Hepatocyte (in vitro differentiated cells): ENCODE measurements at regions not wholly inside any gene's neighbourhood (a gene's known extent, or its start where the extent isn't known, plus 50 kb on each side); places are given as distances from the start of the nearest gene placed in this dataset.

Experiments used
- DNase-seq: peaks from one replicate; pipeline ENCODE4 v3.0.0-alpha.2; 2016; ENCODE audit warnings: low spot score
- H2AFZ ChIP-seq: fragments of 200-600 bp; sonication (generic); 2 replicates; pipeline ENCODE4 v1.6.0; 2016; ENCODE audit warnings: antibody characterized with exemption, mild to moderate bottlenecking
- H3K27ac ChIP-seq: fragments of 200-600 bp; sonication (generic); 2 replicates; pipeline ENCODE4 v1.5.1; 2016; ENCODE audit warnings: mild to moderate bottlenecking
- H3K27me3 ChIP-seq: fragments of 200-600 bp; sonication (generic); 2 replicates; pipeline ENCODE4 v1.6.1; 2016
- H3K36me3 ChIP-seq: fragments of 200-600 bp; sonication (generic); replicated peaks from 2 replicates; pipeline ENCODE4 v1.5.1; 2016; ENCODE audit warnings: low read depth; ENCODE audit not compliant: insufficient read depth
- H3K4me1 ChIP-seq: fragments of 200-600 bp; sonication (generic); 2 replicates; pipeline ENCODE4 v1.5.1; 2016; ENCODE audit warnings: mild to moderate bottlenecking, moderate library complexity; ENCODE audit not compliant: insufficient read depth
- H3K4me2 ChIP-seq: fragments of 200-600 bp; sonication (generic); 2 replicates; pipeline ENCODE4 v1.6.0; 2016
- H3K4me3 ChIP-seq: fragments of 200-600 bp; sonication (generic); 2 replicates; pipeline ENCODE4 v1.5.1; 2016; ENCODE audit warnings: mild to moderate bottlenecking
- H3K79me2 ChIP-seq: fragments of 200-600 bp; sonication (generic); 2 replicates; pipeline ENCODE4 v1.6.0; 2017; ENCODE audit warnings: mild to moderate bottlenecking
- H3K9me2 ChIP-seq: fragments of 200-600 bp; sonication (generic); replicated peaks from 2 replicates; pipeline ENCODE4 v1.6.0; 2017; ENCODE audit warnings: mild to moderate bottlenecking; ENCODE audit not compliant: insufficient read depth
- H3K9me3 ChIP-seq: fragments of 200-600 bp; sonication (generic); 2 replicates; pipeline ENCODE4 v1.5.1; 2016; ENCODE audit warnings: low read depth, mild to moderate bottlenecking
- H4K20me1 ChIP-seq: fragments of 200-600 bp; sonication (generic); 2 replicates; pipeline ENCODE4 v1.6.0; 2016; ENCODE audit warnings: mild to moderate bottlenecking; ENCODE audit not compliant: insufficient read depth, poor library complexity, severe bottlenecking
- EZH2 ChIP-seq: fragments of 200-600 bp; sonication (generic); IDR thresholded peaks from 2 replicates; pipeline ENCODE4 v1.6.1; 2016; ENCODE audit warnings: antibody characterized with exemption, mild to moderate bottlenecking, borderline replicate concordance
- EZH2phosphoT487 ChIP-seq: fragments of 200-600 bp; sonication (generic); IDR thresholded peaks from one replicate; pipeline ENCODE4 v1.6.1; 2018; ENCODE audit warnings: antibody characterized with exemption, mild to moderate bottlenecking, low read depth, moderate library complexity; ENCODE audit not compliant: unreplicated experiment, severe bottlenecking
- WGBS: methylation state at CpG from one replicate; pipeline ENCODE4 v1.1.6; 2016; ENCODE audit warnings: low lambda C conversion rate; ENCODE audit errors: missing lambda C conversion rate; 5-methylcytosine and 5-hydroxymethylcytosine counted together
- TF ChIP-seq, protein P1 (sequence below): fragments of 200-600 bp; sonication (generic); IDR thresholded peaks from 2 replicates; pipeline ENCODE4 v1.5.1; 2016; ENCODE audit warnings: antibody characterized with exemption, mild to moderate bottlenecking; ENCODE audit not compliant: poor library complexity

DNA sequence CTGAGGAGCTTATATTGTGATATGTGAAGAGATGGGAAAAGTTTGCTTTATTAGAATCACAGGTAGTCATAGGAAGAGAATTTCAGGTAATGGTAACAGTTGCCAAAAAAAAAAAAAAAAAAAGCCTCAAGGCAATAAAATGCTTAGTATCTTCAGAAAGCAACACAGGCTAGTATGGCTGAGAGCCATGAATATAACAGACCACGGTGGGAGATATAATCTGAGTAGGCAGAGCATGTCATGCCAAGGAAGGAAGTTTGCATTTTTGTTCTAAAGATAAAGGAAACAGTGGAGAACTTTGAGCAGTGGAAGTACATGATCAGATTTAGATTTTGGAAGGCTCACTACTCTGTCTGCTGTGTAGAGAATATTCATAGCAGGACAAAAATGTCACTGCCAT, 211.4 kb downstream of the ETS1 start:
- H4K20me1 ChIP-seq: no peaks in the 10 kb centered on the region
- H3K4me3 ChIP-seq: no peak overlapping the region
- H3K79me2 ChIP-seq: no peaks in the 10 kb centered on the region
- DNase-seq: no peak
- H3K27me3 ChIP-seq: no peaks in the 10 kb centered on the region
- TF ChIP-seq EZH2phosphoT487: no peak
- H3K9me3 ChIP-seq: no peaks in the 10 kb centered on the region
- no peaks in the 10 kb centered on the region for H3K9me2 ChIP-seq
- H3K4me1 ChIP-seq: no peaks in the 10 kb centered on the region
- H2AFZ ChIP-seq: no peak overlapping the region
- WGBS: 38% methylated on average over 1 of the region's 1 CpG
- no peak overlapping the region for H3K27ac ChIP-seq
- H3K4me2 ChIP-seq: no peak overlapping the region
- H3K36me3 ChIP-seq: no peaks in the 10 kb centered on the region

DNA sequence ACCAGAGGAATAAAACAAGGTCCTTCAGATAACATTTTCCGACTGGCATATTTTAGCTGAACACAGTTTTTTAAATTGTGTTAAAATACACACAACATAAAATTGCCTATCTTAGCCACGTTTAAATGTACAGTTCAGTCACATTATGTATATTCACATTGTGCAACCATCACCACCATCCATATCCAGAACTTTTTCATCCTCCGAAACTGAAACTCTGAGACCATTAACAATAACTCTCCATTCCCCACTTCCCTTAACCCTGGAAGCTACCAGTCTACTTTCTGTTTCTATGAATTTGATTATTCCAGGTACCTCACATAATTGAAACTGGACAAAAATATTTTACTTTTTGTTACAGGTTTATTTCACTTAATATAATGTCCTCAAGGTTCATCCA, 213.3 kb downstream of the ETS1 start:
- Histone ChIP-seq H3K4me3 (no peak overlapping the region), H3K9me2 (no peaks in the 10 kb centered on the region), H4K20me1 (no peaks in the 10 kb centered on the region), H3K4me2 (no peak overlapping the region), H3K27me3 (no peaks in the 10 kb centered on the region), H3K9me3 (no peaks in the 10 kb centered on the region), H3K27ac (no peak overlapping the region), H3K79me2 (no peaks in the 10 kb centered on the region), H3K36me3 (no peaks in the 10 kb centered on the region), H2AFZ (no peak overlapping the region), H3K4me1 (no peaks in the 10 kb centered on the region)
- TF ChIP-seq EZH2phosphoT487: no peak
- TF ChIP-seq EZH2: no peak
- TF ChIP-seq, protein P1, sequence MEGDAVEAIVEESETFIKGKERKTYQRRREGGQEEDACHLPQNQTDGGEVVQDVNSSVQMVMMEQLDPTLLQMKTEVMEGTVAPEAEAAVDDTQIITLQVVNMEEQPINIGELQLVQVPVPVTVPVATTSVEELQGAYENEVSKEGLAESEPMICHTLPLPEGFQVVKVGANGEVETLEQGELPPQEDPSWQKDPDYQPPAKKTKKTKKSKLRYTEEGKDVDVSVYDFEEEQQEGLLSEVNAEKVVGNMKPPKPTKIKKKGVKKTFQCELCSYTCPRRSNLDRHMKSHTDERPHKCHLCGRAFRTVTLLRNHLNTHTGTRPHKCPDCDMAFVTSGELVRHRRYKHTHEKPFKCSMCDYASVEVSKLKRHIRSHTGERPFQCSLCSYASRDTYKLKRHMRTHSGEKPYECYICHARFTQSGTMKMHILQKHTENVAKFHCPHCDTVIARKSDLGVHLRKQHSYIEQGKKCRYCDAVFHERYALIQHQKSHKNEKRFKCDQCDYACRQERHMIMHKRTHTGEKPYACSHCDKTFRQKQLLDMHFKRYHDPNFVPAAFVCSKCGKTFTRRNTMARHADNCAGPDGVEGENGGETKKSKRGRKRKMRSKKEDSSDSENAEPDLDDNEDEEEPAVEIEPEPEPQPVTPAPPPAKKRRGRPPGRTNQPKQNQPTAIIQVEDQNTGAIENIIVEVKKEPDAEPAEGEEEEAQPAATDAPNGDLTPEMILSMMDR: no peak
- 69% methylated on average over 3 of the region's 3 CpGs for WGBS
- DNase-seq: no peak

DNA sequence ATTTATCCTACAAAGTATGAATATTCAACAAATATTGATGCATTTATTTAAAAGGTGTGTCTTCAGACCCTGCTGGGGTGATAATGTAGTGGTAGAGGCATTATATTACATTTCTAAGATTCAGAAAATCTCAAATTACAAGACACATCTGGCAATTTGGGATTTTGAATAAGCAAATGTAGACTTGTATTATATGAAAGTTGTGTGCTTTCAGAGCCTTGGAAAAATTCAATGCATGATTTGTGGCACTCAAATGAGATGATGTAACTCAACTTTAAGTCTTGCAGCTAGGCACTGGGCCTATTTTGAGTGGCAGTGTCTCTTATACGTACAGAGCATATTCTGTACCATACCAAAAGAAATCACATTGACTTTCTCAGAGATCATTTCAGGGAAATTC, 214.4 kb downstream of the ETS1 start:
- H4K20me1 ChIP-seq: no peaks in the 10 kb centered on the region
- H3K79me2 ChIP-seq: no peaks in the 10 kb centered on the region
- no peaks in the 10 kb centered on the region for H3K9me3 ChIP-seq
- H3K36me3 ChIP-seq: no peaks in the 10 kb centered on the region
- 89% methylated on average over 1 of the region's 1 CpG for WGBS
- no peak overlapping the region for H3K4me3 ChIP-seq
- no peaks in the 10 kb centered on the region for H3K4me1 ChIP-seq
- H3K9me2 ChIP-seq: no peaks in the 10 kb centered on the region
- H2AFZ ChIP-seq: no peak overlapping the region
- TF ChIP-seq, protein P1: no peak
- no peak for TF ChIP-seq EZH2phosphoT487
- no peak for TF ChIP-seq EZH2
- H3K4me2 ChIP-seq: no peak overlapping the region
- no peaks in the 10 kb centered on the region for H3K27me3 ChIP-seq
- DNase-seq: no peak
- no peak overlapping the region for H3K27ac ChIP-seq

DNA sequence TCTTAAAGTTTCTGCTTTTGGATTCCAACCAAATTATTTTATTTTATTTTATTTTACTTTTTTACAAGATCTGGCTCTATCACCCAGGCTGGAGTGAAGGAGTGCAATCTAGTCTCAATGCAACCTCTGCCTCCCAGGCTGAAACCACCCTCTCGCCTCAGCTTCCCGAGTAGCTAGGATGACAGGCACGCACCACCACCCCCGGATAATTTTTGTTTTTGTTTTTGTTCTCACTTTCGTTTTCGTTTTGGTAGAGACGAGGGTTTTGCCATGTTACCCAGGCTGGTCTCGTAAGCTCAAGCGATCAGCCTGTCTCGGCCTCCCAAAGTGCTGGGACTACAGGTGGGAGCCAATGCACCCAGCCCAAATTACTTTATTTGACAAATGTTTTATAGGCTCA, 219.8 kb downstream of the ETS1 start:
- Histone ChIP-seq H3K4me1 (no peaks in the 10 kb centered on the region), H3K4me2 (no peak overlapping the region), H3K27me3 (no peaks in the 10 kb centered on the region), H3K9me2 (no peaks in the 10 kb centered on the region), H2AFZ (no peak overlapping the region), H3K79me2 (no peaks in the 10 kb centered on the region), H3K4me3 (no peak overlapping the region), H3K9me3 (no peaks in the 10 kb centered on the region), H4K20me1 (no peaks in the 10 kb centered on the region), H3K36me3 (no peaks in the 10 kb centered on the region), H3K27ac (no peak overlapping the region)
- WGBS: 86% methylated on average over 10 of the region's 10 CpGs
- no peak for DNase-seq
- TF ChIP-seq EZH2 (no peak), EZH2phosphoT487 (no peak)
- TF ChIP-seq, protein P1: no peak
